ENCODE measurements at regions not wholly inside any gene's neighbourhood (a gene's known extent, or its start where the extent isn't known, plus 50 kb on each side); places are given as distances from the start of the nearest gene placed in this dataset.

- TF ChIP-seq ZFP3 (CRISPR knock-in tag; IDR thresholded peaks at IDR 0.05) (no peak), TCF4 (CRISPR knock-in tag; IDR thresholded peaks at IDR 0.05; ENCODE audit: borderline replicate concordance) (no peak), SNAI2 (CRISPR knock-in tag; IDR thresholded peaks at IDR 0.05) (no peak), ZNF70 (CRISPR knock-in tag; IDR thresholded peaks at IDR 0.05) (no peak), PATZ1 (CRISPR knock-in tag; IDR thresholded peaks at IDR 0.05; ENCODE audit: borderline replicate concordance) (no peak)
Measured at GRCh38 chr18:8912348-8913326, 189.9 kb upstream of the NDUFV2 start.

All from SK-N-SH treated with all-trans-retinoic acid at 6 μM for 48 hours (cell line).